CD4-positive, alpha-beta T cell treated with Interleukin-1 beta for 1 hour (primary cell): ENCODE measurements at regions not wholly inside any gene's neighbourhood (a gene's known extent, or its start where the extent isn't known, plus 50 kb on each side); places are given as distances from the start of the nearest gene placed in this dataset.
"Not testable (repeated sequence)": the region's sequence is repeated elsewhere in the genome, so short reads cannot be mapped to it uniquely, and the experiment has no call there.

ENCODE experiments used
- DNase-seq, 2 donors: peaks; one replicate each; pipeline ENCODE4 v3.0.0-alpha.2; 2020 to 2022

DNA sequence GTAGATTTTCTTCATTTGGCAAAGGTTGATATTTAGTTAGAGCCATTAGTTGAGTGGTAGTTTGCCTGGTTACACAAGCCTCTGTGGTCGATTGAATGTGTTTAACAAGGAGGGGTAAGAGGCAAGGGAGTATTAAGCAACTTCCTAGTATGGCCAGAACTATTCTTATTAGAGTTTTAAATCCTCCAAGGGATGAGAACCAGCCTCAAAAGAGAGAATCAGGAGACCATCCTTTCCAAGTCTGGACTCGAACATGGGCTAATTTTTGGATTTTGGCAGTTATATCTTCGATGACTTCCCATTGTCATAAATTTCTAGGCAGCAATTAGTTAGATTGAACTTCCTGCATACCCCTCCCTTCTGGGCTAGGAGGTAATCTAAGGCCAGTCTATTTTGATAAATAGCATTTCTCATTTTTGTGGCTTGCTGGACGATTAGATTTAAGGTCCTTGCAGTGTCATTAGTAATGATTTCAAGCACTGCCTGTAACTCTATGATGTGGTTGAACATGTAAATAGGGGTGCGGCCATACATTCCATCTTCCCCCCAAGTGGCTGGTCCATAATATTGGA, 219.5 kb upstream of the KCND2 start:
- DNase-seq: no peak

DNA sequence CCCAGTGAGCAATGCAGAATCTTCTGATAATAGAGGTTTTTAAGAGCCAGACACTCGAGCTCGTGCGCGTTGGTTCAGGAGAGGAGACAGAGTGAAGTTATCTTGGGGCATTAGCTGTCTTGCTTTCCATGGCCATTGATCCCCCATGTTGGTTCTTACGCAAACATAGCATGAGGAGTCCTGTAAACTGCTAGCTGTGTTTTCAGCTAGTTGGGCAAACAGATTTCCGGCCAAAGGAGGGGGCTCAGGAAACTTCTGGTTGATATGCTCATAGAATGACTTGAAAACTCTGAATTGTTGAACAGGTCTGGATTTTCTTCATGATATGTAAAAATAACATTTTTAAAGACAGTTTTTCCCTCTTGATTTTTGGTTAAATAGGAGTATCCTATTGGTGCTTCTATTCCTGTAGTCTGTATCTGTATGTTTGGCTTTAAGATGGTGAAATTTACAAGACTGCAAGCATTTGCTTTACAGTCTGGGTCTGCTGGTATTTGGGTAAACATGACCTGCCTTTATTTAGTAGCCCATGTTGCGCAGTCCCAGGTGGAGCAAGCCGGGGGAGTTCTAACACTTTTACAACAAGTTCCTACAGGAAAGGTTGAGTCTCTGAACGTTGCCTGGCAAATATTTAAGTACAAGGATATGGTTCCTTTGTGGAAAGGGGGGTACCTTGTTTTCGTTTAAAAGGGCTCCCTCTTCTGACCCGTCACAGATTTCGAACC, 218.4 kb upstream of the KCND2 start:
- no peak for DNase-seq

DNA sequence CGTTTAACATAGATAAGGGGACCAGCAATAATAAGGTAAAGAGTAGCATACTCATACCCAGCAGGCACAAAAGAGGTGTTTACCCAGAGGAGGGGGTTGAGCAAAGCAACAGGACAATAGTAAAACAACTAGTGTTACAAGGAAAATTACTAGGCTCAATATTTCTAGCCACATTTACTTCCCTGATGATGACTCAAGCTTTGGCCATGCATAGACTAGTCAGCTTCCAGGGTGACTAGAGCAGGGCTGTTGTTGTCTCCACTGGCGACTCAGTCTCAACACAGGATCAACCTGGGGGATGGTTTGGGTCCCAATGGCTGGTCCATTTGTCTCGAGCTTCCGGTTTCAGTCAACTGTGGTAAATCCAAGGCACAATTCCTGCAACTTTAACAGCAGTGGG, 217.7 kb upstream of the KCND2 start:
- DNase-seq: no peak

GRCh38 chr7:120056227-120056626, 216.7 kb upstream of the KCND2 start:
- DNase-seq: no peak

DNA sequence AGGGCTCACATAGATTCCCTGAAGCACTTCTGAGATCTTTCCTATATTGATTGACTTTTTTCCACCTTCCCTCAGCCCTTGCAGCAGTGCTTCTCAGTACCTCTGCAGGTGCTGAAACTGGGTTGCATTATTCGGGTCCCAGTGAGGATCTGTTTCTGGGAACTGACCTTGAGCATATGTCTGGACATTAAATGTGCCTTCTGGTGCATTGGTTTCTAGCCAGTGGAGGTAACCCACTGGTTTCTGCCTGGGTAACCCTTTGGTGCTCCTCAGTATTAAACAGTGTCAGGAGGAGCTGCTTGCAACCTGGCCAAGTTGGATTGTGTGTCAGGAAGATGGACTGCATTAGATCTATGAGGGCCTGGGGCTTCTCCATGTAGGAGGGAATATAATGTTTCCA, 213.3 kb upstream of the KCND2 start:
- no peak for DNase-seq

- DNase-seq: no peak
Observed at GRCh38 chr7:120060281-120060680, 212.7 kb upstream of the KCND2 start.

- no peak for DNase-seq
Observed at GRCh38 chr7:120060875-120061274, 212.1 kb upstream of the KCND2 start.

GRCh38 chr7:120064565-120064964, 208.4 kb upstream of the KCND2 start:
- no peak for DNase-seq

- DNase-seq: not testable (repeated sequence)
Observed at GRCh38 chr7:120066898-120067297, 206.1 kb upstream of the KCND2 start.

GRCh38 chr7:120070201-120070600, 202.8 kb upstream of the KCND2 start:
- DNase-seq: no peak

GRCh38 chr7:120077777-120078176, 195.2 kb upstream of the KCND2 start:
- no peak for DNase-seq

DNA sequence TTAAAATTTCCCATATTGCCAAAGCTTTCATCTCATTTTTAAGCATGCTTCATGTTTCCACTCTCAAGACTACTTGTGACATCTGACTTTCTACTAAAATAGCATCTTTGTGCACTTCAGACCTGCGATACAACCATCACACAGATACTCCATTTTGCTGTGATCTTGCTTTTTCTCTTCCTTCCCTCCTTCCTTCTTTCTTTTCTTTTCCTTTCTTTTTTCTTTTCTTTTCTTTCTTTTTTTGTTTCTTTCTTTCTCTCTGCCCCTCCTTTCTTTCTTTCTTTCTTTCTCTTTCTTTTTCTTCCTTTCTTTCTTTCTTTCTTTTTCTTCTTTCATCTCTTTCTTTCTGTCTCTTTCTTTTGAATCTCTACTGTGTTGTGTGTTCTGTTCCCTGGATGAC, 194.0 kb upstream of the KCND2 start:
- DNase-seq: no peak

DNA sequence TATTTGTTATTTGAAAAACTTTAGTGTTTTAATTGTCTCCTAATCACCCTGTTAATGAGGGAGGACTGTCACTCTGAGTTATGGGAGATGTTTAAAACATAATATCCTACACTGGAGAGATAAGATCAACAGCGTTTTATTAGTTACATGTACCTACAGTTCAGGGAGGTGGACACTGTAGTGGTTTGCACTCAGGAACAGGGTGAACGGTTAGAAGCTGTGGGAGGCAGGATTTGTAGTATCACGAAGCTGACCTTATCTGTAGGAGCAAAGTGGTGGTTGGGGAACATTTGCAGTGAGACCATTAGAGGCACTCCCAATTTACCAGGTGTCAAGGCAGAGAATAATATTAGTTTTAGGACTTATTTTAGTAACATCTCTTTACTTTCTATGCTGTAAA, 193.3 kb upstream of the KCND2 start:
- DNase-seq: no peak

GRCh38 chr7:120086468-120086867, 186.5 kb upstream of the KCND2 start:
- DNase-seq: not testable (repeated sequence)

DNA sequence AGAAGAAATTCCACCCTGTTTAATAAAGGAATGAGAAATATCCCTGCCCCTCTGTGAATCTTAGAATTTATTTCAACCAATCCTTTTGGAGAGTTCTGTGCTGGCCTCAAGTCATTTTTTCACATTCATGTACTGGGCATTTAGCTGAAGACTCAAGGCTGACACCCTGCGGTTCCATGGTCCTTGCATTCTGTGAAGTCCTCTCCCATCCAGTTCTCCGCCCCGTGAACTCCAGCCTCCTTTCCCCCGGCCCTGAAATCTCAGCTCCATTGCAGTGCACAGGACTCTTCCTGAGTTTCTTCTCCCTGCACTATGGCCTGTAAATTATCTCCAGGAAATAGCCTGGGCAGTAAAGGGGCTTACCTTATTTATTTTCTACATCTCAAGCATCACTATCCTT, 183.0 kb upstream of the KCND2 start:
- DNase-seq: no peak

GRCh38 chr7:120091807-120092206, 181.2 kb upstream of the KCND2 start:
- no peak for DNase-seq

DNA sequence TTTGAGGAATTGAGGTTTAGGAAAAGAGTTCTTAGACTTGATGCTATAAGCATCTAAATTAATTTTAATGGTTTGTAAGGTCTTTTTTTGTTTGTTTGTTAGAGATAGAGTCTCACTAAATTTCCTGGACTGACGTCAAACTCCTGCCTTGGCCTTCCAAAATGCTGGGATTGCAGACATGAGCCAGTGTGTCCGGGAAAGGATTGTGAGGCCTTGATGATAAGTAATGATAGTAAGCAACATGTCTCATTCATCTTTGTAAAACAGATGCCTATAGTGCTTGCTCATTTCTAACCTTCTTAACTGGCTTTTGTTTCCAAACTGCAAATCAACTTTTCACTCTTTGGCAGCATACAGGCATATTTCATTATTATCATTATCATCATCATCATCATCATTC, 176.0 kb upstream of the KCND2 start:
- no peak for DNase-seq

- no peak for DNase-seq
Observed at GRCh38 chr7:120097774-120098173, 175.2 kb upstream of the KCND2 start.

GRCh38 chr7:120108376-120108775, 164.6 kb upstream of the KCND2 start:
- DNase-seq: no peak

DNA sequence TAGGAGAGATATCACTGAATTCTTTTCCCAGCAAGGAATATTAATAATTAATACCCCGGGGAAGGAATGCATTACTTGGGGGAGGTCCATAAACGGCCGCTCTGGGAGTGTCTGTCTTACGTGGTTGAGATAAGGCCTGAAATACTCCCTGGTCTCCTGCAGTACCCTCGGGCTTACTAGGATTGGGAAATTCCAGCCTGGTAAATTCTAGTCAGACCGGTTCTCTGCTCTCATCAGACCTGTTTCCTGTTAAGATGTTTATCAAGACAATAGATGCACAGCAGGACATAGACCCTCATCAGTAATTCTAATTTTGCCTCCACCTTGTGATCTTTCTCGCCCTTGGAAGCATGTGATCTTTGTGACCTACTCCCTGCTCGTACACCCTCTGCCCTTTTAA, 162.8 kb upstream of the KCND2 start:
- DNase-seq: no peak

- no peak for DNase-seq
Observed at GRCh38 chr7:120114626-120115025, 158.3 kb upstream of the KCND2 start.

DNA sequence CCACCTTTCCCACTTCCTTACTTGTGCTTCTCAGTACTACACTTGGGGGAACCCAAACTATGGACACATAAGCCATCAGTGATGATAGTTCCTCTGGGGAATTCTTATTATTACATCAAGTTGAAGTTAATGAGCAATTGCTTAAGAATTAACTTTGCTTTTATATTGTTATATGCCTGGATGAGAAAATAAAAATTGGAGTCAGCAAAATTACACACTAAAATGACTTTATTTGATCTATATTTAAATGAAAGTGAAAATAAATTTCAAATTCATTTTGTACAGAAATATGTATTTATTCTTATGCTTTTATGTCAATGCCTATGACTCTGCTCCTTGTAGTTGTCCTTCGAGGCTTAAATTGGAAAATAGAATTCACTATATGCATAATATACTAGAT, 149.4 kb upstream of the KCND2 start:
- DNase-seq: no peak

DNA sequence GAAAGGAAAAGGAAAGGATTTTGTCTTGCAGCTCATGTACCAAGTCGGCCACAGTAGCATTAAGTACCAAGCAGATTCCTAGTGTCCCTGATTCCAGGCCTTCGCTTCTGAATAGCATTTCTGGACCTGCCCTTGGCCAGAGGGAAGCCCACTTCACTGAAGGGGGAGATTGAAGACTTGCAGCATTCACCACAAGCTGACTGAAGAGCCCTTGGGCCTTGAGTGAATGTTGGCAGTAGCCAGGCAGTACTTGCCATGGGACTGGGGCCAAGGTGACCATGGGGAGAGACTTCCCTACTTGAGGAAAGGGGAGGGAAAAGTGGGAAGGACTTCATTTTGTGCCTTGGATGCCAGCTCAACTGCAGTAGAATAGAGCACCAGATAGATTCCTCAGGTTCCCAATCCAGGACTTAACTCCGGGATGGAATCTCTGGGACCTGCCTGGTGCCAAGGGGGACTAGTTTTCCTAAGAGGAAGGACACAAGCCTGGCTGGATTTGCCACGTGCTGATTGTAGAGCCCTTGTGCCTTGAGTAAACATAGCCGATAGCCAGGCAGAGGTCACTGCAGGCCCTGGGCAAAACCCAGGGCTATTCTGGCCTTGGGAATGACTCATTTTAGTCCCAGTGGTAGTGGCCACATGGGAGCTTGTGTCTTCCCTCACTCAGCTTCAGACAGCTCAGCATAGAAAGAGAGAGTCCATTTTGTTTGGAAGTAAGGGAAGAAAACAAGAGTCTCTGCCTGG, 141.7 kb upstream of the KCND2 start:
- DNase-seq: no peak

- DNase-seq: no peak
Observed at GRCh38 chr7:120138497-120138896, 134.5 kb upstream of the KCND2 start.
